ENCODE measurements at regions not wholly inside any gene's neighbourhood (a gene's known extent, or its start where the extent isn't known, plus 50 kb on each side); places are given as distances from the start of the nearest gene placed in this dataset.

- no peaks in the 10 kb centered on the region for H3K79me2 ChIP-seq (ENCODE audit: control insufficient read depth, insufficient read depth, low read length)
- no peak overlapping the region for H3K4me2 ChIP-seq (ENCODE audit: control insufficient read depth, extremely low read depth, insufficient read depth, low read depth, low read length)
- dilution Hi-C loops (cut with MboI; ENCODE audit: extremely low pct_ligation_motif_present, low sequenced_read_pairs): no loop called here
- H3K27ac ChIP-seq (ENCODE audit: control insufficient read depth, insufficient read depth, low read length): no peak overlapping the region
- DNase-seq (ENCODE audit: low read depth, low spot score) (no peak), FAIRE-seq (no peak)
- no peaks in the 10 kb centered on the region for H3K36me3 ChIP-seq (ENCODE audit: control insufficient read depth in 2 of 2, extremely low read depth in 1 of 2, insufficient read depth in 2 of 2, low read length in 2 of 2)
- no peaks in the 10 kb centered on the region for H3K9me3 ChIP-seq (ENCODE audit: control insufficient read depth, low read depth, low read length)
- TF ChIP-seq CTCF (optimal IDR thresholded peaks at IDR 0.05 in 1 of 3, IDR thresholded peaks at IDR 0.05 in 1 of 3, conservative IDR thresholded peaks at IDR 0.05 in 1 of 3; ENCODE audit: extremely low read depth in 1 of 3, insufficient read depth in 2 of 3, low read length in 3 of 3) (no peak), EZH2 (IDR thresholded peaks at IDR 0.05; ENCODE audit: low read length) (no peak)
- H3K9ac ChIP-seq (ENCODE audit: control insufficient read depth, extremely low read depth, insufficient read depth, low read length): no peak overlapping the region
- no peaks in the 10 kb centered on the region for H4K20me1 ChIP-seq (ENCODE audit: control insufficient read depth, extremely low read depth, insufficient read depth, low read length)
- no peak overlapping the region for H2AFZ ChIP-seq (ENCODE audit: control insufficient read depth, low read length)
- H3K4me3 ChIP-seq (ENCODE audit: control insufficient read depth in 2 of 3, extremely low read depth in 1 of 3, insufficient read depth in 2 of 3, low read depth in 1 of 3, low read length in 3 of 3): no peak overlapping the region
- no peaks in the 10 kb centered on the region for H3K9me1 ChIP-seq (ENCODE audit: control insufficient read depth, extremely low read depth, insufficient read depth, low read length)
- H3K4me1 ChIP-seq (ENCODE audit: control insufficient read depth, extremely low read depth, insufficient read depth, low read length): peaks cover 14% of the 10 kb centered on the region
- H3K27me3 ChIP-seq (ENCODE audit: control insufficient read depth, extremely low read depth, insufficient read depth, low read length): no peaks in the 10 kb centered on the region
Observed at GRCh38 chr2:11933854-11934253, 187.4 kb downstream of the LPIN1 start.

GRCh38 chr2:11936761-11937160, 190.3 kb downstream of the LPIN1 start:
- H3K4me1 ChIP-seq (ENCODE audit: control insufficient read depth, extremely low read depth, insufficient read depth, low read length): peaks cover 17% of the 10 kb centered on the region
- no peaks in the 10 kb centered on the region for H3K79me2 ChIP-seq (ENCODE audit: control insufficient read depth, insufficient read depth, low read length)
- no peaks in the 10 kb centered on the region for H3K9me1 ChIP-seq (ENCODE audit: control insufficient read depth, extremely low read depth, insufficient read depth, low read length)
- dilution Hi-C loops (cut with MboI; ENCODE audit: extremely low pct_ligation_motif_present, low sequenced_read_pairs): no loop called here
- DNase-seq (ENCODE audit: low read depth, low spot score) (no peak), FAIRE-seq (no peak)
- no peak overlapping the region for H3K9ac ChIP-seq (ENCODE audit: control insufficient read depth, extremely low read depth, insufficient read depth, low read length)
- H3K4me3 ChIP-seq (ENCODE audit: control insufficient read depth in 2 of 3, extremely low read depth in 1 of 3, insufficient read depth in 2 of 3, low read depth in 1 of 3, low read length in 3 of 3): no peak overlapping the region
- H3K36me3 ChIP-seq (ENCODE audit: control insufficient read depth in 2 of 2, extremely low read depth in 1 of 2, insufficient read depth in 2 of 2, low read length in 2 of 2): no peaks in the 10 kb centered on the region
- no peak overlapping the region for H3K4me2 ChIP-seq (ENCODE audit: control insufficient read depth, extremely low read depth, insufficient read depth, low read depth, low read length)
- H3K27me3 ChIP-seq (ENCODE audit: control insufficient read depth, extremely low read depth, insufficient read depth, low read length): no peaks in the 10 kb centered on the region
- H4K20me1 ChIP-seq (ENCODE audit: control insufficient read depth, extremely low read depth, insufficient read depth, low read length): no peaks in the 10 kb centered on the region
- H2AFZ ChIP-seq (ENCODE audit: control insufficient read depth, low read length): no peak overlapping the region
- H3K27ac ChIP-seq (ENCODE audit: control insufficient read depth, insufficient read depth, low read length): no peak overlapping the region
- TF ChIP-seq EZH2 (IDR thresholded peaks at IDR 0.05; ENCODE audit: low read length): no peak
- no peak for TF ChIP-seq CTCF (optimal IDR thresholded peaks at IDR 0.05 in 1 of 3, IDR thresholded peaks at IDR 0.05 in 1 of 3, conservative IDR thresholded peaks at IDR 0.05 in 1 of 3; ENCODE audit: extremely low read depth in 1 of 3, insufficient read depth in 2 of 3, low read length in 3 of 3)
- no peaks in the 10 kb centered on the region for H3K9me3 ChIP-seq (ENCODE audit: control insufficient read depth, low read depth, low read length)
